NCI-H226 (cell line): ENCODE measurements at regions not wholly inside any gene's neighbourhood (a gene's known extent, or its start where the extent isn't known, plus 50 kb on each side); places are given as distances from the start of the nearest gene placed in this dataset.

Experiments
- DNase-seq: peaks from one replicate; pipeline ENCODE4 v3.0.0-alpha.2; 2015

GRCh38 chr3:167892205-167892604 is 156.7 kb downstream of the SERPINI1 start:
- no peak for DNase-seq

- no peak for DNase-seq
These were observed 151.6 kb downstream of the SERPINI1 start for GRCh38 chr3:167887096-167887495.

GRCh38 chr3:167886690-167887089 is 151.2 kb downstream of the SERPINI1 start:
- no peak for DNase-seq

GRCh38 chr3:167885277-167885676 is 149.8 kb downstream of the SERPINI1 start:
- no peak for DNase-seq

- DNase-seq, result no peak
These were observed 149.0 kb downstream of the SERPINI1 start for GRCh38 chr3:167884481-167884880.

- DNase-seq, result no peak
These were observed 147.9 kb downstream of the SERPINI1 start for GRCh38 chr3:167883452-167883851.

GRCh38 chr3:167882057-167882667 is 146.6 kb downstream of the SERPINI1 start:
- DNase-seq, result no peak

GRCh38 chr3:167880183-167880582 is 144.7 kb downstream of the SERPINI1 start:
- no peak for DNase-seq

GRCh38 chr3:167876620-167877281 is 141.2 kb downstream of the SERPINI1 start:
- peak; percentile 35 for DNase-seq
